ENCODE measurements at regions not wholly inside any gene's neighbourhood (a gene's known extent, or its start where the extent isn't known, plus 50 kb on each side); places are given as distances from the start of the nearest gene placed in this dataset.

- intact Hi-C loops (cut with DNase I), result no loop called here
- Histone ChIP-seq H3K27ac (ENCODE audit: low read depth in 2 of 2, low read length in 2 of 2) (no peak overlapping the region), H3K9ac (ENCODE audit: low read length in 3 of 3) (no peak overlapping the region), H3K27me3 (ENCODE audit: control insufficient read depth, insufficient read depth, low read length) (no peaks in the 10 kb centered on the region), H3K9me3 (ENCODE audit: control insufficient read depth in 2 of 3, insufficient read depth in 1 of 3, low read length in 3 of 3) (no peaks in the 10 kb centered on the region), H3K36me3 (ENCODE audit: control insufficient read depth in 2 of 3, insufficient read depth in 3 of 3, low read length in 3 of 3) (no peaks in the 10 kb centered on the region), H3K4me1 (ENCODE audit: control insufficient read depth in 2 of 3, insufficient read depth in 2 of 3, low read depth in 1 of 3, low read length in 3 of 3) (no peaks in the 10 kb centered on the region), H3K4me3 (ENCODE audit: low read length in 3 of 3) (no peak overlapping the region)
- DNase-seq (no peak), FAIRE-seq (no peak)
- no peak for TF ChIP-seq CTCF (IDR thresholded peaks at IDR 0.05; ENCODE audit: borderline replicate concordance, extremely low read depth, insufficient read depth)
Measured at GRCh38 chr16:22675745-22676540, 138.0 kb upstream of the HS3ST2 start.

GRCh38 chr16:22677024-22677830 is 136.7 kb upstream of the HS3ST2 start:
- H3K27me3 ChIP-seq (ENCODE audit: control insufficient read depth, insufficient read depth, low read length), result no peaks in the 10 kb centered on the region
- intact Hi-C loops (cut with DNase I), result no loop called here
- no peak for FAIRE-seq
- H3K36me3 ChIP-seq (ENCODE audit: control insufficient read depth in 2 of 3, insufficient read depth in 3 of 3, low read length in 3 of 3), result no peaks in the 10 kb centered on the region
- H3K27ac ChIP-seq (ENCODE audit: low read depth in 2 of 2, low read length in 2 of 2), result no peak overlapping the region
- no peak for DNase-seq
- no peak for TF ChIP-seq CTCF (IDR thresholded peaks at IDR 0.05; ENCODE audit: borderline replicate concordance, extremely low read depth, insufficient read depth)
- H3K4me3 ChIP-seq (ENCODE audit: low read length in 3 of 3), result no peak overlapping the region
- H3K9ac ChIP-seq (ENCODE audit: low read length in 3 of 3), result no peak overlapping the region
- no peaks in the 10 kb centered on the region for H3K4me1 ChIP-seq (ENCODE audit: control insufficient read depth in 2 of 3, insufficient read depth in 2 of 3, low read depth in 1 of 3, low read length in 3 of 3)
- H3K9me3 ChIP-seq (ENCODE audit: control insufficient read depth in 2 of 3, insufficient read depth in 1 of 3, low read length in 3 of 3), result no peaks in the 10 kb centered on the region

GRCh38 chr16:22678311-22678710 is 135.7 kb upstream of the HS3ST2 start:
- Histone ChIP-seq H3K36me3 (ENCODE audit: control insufficient read depth in 2 of 3, insufficient read depth in 3 of 3, low read length in 3 of 3) (no peaks in the 10 kb centered on the region), H3K27ac (ENCODE audit: low read depth in 2 of 2, low read length in 2 of 2) (no peak overlapping the region), H3K4me1 (ENCODE audit: control insufficient read depth in 2 of 3, insufficient read depth in 2 of 3, low read depth in 1 of 3, low read length in 3 of 3) (no peaks in the 10 kb centered on the region), H3K9ac (ENCODE audit: low read length in 3 of 3) (no peak overlapping the region), H3K9me3 (ENCODE audit: control insufficient read depth in 2 of 3, insufficient read depth in 1 of 3, low read length in 3 of 3) (no peaks in the 10 kb centered on the region), H3K27me3 (ENCODE audit: control insufficient read depth, insufficient read depth, low read length) (no peaks in the 10 kb centered on the region), H3K4me3 (ENCODE audit: low read length in 3 of 3) (no peak overlapping the region)
- TF ChIP-seq CTCF (IDR thresholded peaks at IDR 0.05; ENCODE audit: borderline replicate concordance, extremely low read depth, insufficient read depth), result no peak
- no peak for DNase-seq
- FAIRE-seq, result no peak
- intact Hi-C loops (cut with DNase I), result no loop called here

All from kidney (tissue), 13 donors.